ENCODE measurements at regions not wholly inside any gene's neighbourhood (a gene's known extent, or its start where the extent isn't known, plus 50 kb on each side); places are given as distances from the start of the nearest gene placed in this dataset.

DNA sequence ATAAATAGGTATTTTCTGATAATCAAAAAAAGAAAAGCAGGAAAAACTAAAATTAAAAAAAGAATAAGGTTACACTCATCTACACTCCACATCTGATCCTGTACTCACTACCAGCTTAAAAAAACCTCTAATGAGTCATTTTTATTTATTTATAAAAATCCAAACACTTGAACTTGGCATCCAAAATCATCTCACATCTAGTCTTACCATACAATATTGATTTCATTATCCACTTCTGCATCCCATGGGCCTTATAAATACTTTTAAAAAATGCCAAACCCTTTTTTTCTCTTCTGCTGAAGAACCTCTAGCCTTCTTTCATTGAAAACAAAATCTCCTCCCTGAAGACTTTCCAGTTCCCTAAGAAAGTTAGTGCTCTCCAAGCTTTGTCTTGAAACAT lies 109.7 kb downstream of the TMTC3 start:
- H3K9me3 Mint-ChIP-seq, result no peaks in the 10 kb centered on the region
- no peak overlapping the region for H3K4me3 Mint-ChIP-seq
- H3K27me3 Mint-ChIP-seq (ENCODE audit: low read depth), result no peaks in the 10 kb centered on the region
- H3K27ac Mint-ChIP-seq (ENCODE audit: unreplicated experiment), result no peak overlapping the region
- no peaks in the 10 kb centered on the region for H3K4me1 Mint-ChIP-seq
- no peaks in the 10 kb centered on the region for H3K36me3 Mint-ChIP-seq (ENCODE audit: low read depth)
- no peak for DNase-seq (ENCODE audit: low read depth, low spot score)
- TF ChIP-seq, protein P1, sequence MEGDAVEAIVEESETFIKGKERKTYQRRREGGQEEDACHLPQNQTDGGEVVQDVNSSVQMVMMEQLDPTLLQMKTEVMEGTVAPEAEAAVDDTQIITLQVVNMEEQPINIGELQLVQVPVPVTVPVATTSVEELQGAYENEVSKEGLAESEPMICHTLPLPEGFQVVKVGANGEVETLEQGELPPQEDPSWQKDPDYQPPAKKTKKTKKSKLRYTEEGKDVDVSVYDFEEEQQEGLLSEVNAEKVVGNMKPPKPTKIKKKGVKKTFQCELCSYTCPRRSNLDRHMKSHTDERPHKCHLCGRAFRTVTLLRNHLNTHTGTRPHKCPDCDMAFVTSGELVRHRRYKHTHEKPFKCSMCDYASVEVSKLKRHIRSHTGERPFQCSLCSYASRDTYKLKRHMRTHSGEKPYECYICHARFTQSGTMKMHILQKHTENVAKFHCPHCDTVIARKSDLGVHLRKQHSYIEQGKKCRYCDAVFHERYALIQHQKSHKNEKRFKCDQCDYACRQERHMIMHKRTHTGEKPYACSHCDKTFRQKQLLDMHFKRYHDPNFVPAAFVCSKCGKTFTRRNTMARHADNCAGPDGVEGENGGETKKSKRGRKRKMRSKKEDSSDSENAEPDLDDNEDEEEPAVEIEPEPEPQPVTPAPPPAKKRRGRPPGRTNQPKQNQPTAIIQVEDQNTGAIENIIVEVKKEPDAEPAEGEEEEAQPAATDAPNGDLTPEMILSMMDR (conservative IDR thresholded peaks at IDR 0.05), result no peak

DNA sequence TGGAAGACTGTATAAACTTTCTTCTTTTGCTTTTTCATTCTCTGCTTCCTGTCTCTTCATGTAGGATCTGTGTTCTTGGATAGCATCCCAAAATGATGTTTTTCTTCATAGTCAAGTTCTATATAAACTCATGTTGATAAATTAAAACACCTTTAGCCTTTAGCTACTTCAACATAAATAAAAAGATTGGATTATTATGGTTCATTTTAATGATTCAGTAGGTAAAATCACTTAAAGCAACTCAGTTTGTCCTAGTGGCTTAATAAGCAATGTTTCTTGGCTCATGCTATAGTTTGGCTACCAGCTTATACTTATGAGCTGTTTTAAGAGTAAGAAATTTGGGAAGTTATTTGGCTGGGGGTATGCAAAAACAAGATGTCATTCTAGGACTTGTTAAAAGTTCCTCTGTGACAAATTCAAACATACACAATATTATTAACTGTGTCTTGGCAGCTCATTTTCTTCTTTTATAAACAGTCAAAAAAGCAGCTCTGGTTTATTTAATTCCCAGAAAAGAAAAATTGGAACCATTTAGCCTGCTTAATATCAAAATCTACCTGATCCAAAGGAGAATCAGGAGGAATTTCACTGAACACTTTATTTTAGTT lies 111.4 kb downstream of the TMTC3 start:
- Mint-ChIP-seq H3K27ac (ENCODE audit: unreplicated experiment) (no peak overlapping the region), H3K36me3 (ENCODE audit: low read depth) (no peaks in the 10 kb centered on the region), H3K27me3 (ENCODE audit: low read depth) (no peaks in the 10 kb centered on the region), H3K9me3 (no peaks in the 10 kb centered on the region), H3K4me1 (no peaks in the 10 kb centered on the region), H3K4me3 (no peak overlapping the region)
- no peak for DNase-seq (ENCODE audit: low read depth, low spot score)
- TF ChIP-seq, protein P1 (conservative IDR thresholded peaks at IDR 0.05), result no peak

DNA sequence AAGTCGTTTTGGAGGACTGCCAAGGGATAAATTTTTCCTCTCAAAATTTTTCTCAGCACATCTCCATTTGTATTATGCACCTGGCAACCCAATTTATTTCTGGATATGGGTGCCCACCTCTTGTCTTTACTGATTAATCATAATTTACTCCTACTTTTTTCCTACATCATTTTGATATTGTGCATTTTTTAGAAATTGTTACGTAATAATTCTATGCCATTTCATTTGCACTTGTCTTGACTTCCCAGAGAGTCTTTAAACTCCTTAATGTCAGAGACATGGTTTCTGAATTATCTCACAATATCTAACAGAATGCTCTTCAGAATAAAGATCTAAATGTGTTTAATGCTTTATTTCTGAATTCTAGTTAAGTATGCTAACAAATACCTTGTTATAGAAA lies 113.1 kb downstream of the TMTC3 start:
- Mint-ChIP-seq H3K4me3 (no peak overlapping the region), H3K36me3 (ENCODE audit: low read depth) (no peaks in the 10 kb centered on the region), H3K27ac (ENCODE audit: unreplicated experiment) (no peak overlapping the region), H3K4me1 (no peaks in the 10 kb centered on the region), H3K9me3 (peaks cover under 1% of the 10 kb centered on the region), H3K27me3 (ENCODE audit: low read depth) (no peaks in the 10 kb centered on the region)
- TF ChIP-seq, protein P1 (conservative IDR thresholded peaks at IDR 0.05), result no peak
- no peak for DNase-seq (ENCODE audit: low read depth, low spot score)

DNA sequence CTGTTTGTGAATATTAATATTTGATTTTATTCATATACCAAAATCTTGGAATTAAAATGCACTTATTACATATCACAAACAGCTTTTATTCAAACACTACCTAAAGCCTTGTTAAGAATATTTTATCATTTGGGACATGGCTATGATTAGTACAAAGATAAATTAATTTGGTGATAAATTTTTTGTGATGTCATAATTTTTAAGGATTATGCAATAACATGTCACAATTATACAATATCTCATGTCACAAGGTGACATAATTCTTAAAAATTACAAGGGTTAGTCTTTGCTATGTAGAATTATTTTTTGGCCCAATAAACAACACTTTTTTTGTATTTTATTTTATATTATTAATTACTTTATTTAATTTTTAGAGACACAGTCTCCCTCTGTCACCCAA lies 113.7 kb downstream of the TMTC3 start:
- no peak for DNase-seq (ENCODE audit: low read depth, low spot score)
- Mint-ChIP-seq H3K9me3 (peaks cover 2% of the 10 kb centered on the region), H3K4me3 (no peak overlapping the region), H3K4me1 (no peaks in the 10 kb centered on the region), H3K27ac (ENCODE audit: unreplicated experiment) (no peak overlapping the region), H3K27me3 (ENCODE audit: low read depth) (no peaks in the 10 kb centered on the region), H3K36me3 (ENCODE audit: low read depth) (no peaks in the 10 kb centered on the region)
- TF ChIP-seq, protein P1 (conservative IDR thresholded peaks at IDR 0.05), result no peak

DNA sequence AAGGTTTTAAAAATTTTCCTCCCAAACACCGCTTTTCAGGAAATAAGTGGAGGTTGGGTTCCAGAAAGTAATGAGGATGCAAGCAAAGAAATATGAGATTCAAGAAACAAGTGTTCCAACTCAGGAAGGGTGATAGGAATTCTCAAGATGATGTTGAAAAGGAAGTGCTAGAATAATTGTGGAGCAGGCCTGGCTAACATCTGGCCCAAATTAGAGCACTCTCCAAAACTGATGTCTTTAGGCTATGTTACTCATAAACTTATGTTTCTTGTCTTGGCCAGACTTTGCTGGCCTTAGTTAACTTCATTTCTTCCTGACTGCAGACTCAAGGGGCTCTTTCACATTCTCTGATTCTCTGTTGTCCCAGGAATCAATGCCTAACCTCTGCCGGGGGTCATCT lies 116.3 kb downstream of the TMTC3 start:
- no peak overlapping the region for H3K27ac Mint-ChIP-seq (ENCODE audit: unreplicated experiment)
- H3K9me3 Mint-ChIP-seq, result peaks cover 2% of the 10 kb centered on the region
- no peak for DNase-seq (ENCODE audit: low read depth, low spot score)
- H3K27me3 Mint-ChIP-seq (ENCODE audit: low read depth), result no peaks in the 10 kb centered on the region
- TF ChIP-seq, protein P1 (conservative IDR thresholded peaks at IDR 0.05), result no peak
- no peaks in the 10 kb centered on the region for H3K36me3 Mint-ChIP-seq (ENCODE audit: low read depth)
- H3K4me3 Mint-ChIP-seq, result no peak overlapping the region
- H3K4me1 Mint-ChIP-seq, result no peaks in the 10 kb centered on the region

Data from neural crest cell (in vitro differentiated cells).